HG03469 (cell line): ENCODE measurements at regions not wholly inside any gene's neighbourhood (a gene's known extent, or its start where the extent isn't known, plus 50 kb on each side); places are given as distances from the start of the nearest gene placed in this dataset.
"Not testable (repeated sequence)": the region's sequence is repeated elsewhere in the genome, so short reads cannot be mapped to it uniquely, and the experiment has no call there.

Experiments used
- ATAC-seq: cut with Tn5 transposase; IDR thresholded peaks from one replicate; pipeline ENCODE4 v1.9.1; 2021; ENCODE audit warnings: mild to moderate bottlenecking, moderate library complexity, moderate number of reproducible peaks; ENCODE audit not compliant: unreplicated experiment

DNA sequence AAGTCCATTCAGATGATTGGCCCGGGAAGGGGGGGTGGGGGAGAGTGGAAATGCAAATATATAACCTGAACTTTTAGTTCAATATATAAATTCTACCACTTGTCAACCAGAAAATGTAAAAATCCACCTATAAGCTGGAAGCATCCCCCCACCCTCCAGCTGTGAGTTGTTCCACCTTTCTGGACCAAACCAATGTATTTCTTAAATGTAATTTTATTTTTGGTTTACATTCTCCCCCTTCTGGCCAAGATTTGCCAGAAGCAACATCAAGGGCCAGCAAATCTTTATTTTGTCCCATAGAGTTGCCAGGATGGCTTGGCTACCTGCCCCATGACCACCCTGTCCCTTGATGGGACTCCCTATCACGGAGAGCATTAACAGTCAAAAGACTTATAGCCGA, 545.7 kb downstream of the TBL1XR1 start:
- ATAC-seq: no peak

DNA sequence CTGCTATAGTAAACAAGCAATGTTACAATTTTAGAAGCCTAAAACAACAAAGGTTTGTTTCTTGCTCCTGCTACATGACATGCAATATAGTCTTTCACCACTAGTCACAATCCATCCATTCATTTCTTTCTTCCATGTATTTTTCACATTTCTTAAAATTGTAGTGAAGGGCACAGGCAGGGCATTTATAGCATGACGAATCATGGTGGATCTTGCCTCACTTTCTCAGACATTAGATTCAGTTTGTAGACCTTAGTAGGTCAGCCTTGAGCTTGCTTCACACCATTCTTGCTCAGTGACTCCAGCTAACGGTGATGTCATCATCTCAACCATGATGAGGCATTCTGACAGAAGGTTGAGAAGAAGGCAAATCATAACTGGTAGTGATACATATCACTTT, 546.8 kb downstream of the TBL1XR1 start:
- ATAC-seq: no peak

DNA sequence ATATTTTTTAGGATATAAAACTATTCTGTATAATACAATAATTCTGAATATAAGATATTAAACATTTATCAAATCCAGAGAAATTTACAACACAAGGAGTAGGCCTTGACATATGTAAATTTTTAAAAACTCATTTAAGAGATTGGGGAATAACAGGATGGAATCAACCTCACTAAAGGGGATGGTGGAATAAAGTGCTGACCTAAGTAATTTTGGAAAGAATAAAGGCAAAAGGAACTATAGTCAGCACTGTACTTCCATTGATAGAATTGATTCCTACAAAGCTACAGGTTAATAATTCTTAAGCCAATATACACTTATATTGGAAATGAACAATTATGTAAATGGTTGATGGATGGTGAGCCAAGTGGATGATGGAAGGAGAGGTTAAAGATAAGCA, 549.3 kb downstream of the TBL1XR1 start:
- ATAC-seq: no peak

DNA sequence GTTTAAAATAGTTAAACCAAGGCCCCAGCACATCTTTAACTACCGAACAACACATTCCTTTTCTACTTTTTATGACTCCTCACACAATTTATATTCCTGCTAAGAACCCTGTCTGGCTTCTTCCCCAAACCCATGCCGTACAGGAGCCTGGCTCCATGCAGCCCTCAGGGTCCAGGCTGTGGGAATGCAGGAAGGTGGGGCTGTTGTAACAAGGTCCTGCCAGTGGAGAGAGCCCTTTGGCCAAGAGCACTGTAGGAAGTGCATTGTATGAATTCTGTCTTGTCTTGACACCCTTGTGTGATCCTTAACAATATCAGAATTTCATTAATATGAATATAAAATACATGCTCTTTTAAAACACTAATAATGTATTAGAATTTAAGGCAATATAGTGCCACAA, 563.8 kb downstream of the TBL1XR1 start:
- ATAC-seq: no peak

DNA sequence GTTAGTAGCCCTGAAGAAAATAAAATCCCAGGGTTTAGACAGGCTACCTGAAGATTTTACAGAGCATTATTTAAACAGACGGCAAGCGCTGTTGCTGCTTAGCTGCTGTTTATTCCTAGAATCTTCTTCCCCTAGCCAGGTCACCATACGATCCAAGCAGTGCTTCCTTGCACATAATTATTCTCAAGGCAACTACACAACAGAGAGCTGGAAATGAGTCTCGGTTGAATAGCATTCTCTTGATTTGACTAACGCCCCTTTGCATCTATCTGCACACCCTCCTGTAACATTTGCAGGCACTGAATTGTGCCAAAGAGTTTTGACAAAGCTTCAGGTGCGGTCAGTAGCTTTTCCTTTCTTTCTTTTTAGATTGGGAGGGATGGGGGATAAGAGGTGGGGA, 564.4 kb downstream of the TBL1XR1 start:
- no peak for ATAC-seq

DNA sequence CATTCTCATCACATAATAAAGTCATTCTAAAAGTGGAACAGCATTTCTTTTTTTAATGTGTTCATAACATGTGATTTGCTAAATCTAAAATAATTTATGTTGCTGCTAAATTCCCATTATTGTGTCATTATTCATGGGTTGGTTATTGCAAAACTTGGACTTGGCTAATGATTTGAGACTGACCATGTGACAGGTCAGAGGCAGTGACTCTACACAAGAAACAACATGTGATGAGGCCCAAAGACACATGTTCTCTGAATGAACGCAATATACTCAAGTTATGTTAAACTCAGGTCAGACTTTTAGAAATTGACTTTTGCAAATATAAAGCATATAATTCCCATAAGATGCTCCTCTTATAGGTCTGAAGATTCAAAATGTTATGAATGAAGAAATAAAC, 566.1 kb downstream of the TBL1XR1 start:
- ATAC-seq: no peak

DNA sequence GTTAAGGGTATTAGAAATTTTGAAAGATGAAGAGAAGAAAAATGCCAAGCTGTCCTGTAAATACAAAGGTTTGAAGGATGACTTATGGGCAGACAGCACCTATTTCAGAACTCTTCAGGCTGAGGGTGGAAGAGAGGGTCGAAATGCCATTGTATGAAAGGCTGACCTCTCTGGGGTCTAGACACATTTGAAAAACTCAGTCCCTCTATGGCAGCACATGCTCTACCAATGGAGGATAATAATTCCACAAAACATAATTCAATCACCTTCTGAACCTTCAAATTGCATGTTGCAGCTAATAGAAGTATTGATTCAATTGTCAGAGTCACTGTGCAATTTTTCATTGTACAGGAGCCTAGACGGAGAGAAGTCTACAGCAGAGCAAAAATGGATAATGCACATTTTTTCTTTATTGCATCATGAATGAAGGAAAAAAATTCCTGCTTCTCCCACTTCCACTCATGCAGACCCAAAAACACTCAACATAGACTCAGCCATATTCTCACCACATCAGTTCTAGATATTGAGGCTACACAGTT, 569.1 kb downstream of the TBL1XR1 start:
- ATAC-seq: no peak

DNA sequence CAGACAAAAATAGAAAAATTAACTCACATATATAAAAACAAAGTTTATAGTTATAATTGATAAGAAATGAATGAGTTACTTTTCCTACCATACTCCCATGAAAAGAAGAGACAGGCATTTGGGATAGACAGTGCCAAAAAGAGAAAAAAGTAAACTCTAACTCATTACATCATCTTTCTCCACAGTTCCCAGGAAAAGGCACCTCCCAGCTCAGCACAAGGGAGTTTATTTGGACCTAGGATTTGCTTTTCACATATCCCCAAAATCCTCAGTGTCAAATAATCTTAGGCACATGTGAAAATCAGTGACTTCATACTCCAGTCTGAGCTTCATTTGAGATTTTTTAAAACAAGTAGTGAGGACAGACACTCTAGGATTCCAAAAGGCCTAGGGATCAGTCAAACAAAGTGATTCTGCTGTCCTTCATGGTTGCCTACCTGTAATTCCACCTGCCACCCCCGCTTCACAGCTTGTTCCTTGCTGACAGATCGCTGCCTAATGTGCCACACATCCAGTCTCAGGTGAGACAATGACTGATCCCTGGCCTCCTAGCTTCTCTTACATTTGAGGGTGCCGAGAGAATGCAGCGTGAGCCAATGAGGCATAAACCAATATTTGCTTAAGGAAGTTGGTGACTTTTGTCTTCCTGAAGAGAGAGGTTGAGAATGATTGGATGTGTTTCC, 573.7 kb downstream of the TBL1XR1 start:
- no peak for ATAC-seq

DNA sequence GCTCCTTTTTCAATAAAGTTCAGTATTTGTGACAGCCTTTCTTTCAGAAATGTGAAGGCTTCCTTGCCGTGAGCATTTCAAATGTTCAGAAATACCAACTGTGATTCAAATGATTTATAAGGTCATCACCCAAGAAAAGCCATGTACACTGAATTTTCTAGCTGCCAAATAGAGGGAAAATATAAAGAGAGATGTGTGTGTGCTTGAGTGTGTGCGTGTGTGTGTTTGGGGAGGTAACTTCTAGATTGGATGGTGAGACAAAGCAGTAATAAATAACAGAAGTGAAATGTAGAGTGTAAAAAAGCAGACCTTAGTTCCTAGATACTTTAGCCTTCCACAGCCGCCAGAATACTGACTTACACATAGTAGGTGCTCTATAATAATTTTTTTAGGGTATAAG, 577.4 kb downstream of the TBL1XR1 start:
- no peak for ATAC-seq

DNA sequence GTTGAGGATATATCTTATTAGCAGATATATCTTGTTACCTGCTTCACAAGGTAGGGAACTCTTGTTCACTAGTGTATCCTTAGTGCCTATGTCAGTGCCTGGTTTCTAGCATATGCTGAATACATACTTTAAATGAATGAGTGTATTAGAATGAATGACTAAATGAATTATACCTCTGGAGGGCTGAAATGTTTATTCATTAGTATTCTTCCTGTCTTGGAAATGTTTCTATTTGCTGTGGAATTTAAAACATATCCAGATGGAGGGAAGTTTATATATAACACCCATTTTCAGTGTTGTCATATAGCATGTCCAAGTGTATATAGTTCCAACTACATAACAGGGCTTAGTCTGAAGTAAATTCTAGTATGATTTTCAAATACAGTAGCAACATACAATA, 581.5 kb downstream of the TBL1XR1 start:
- ATAC-seq: no peak

DNA sequence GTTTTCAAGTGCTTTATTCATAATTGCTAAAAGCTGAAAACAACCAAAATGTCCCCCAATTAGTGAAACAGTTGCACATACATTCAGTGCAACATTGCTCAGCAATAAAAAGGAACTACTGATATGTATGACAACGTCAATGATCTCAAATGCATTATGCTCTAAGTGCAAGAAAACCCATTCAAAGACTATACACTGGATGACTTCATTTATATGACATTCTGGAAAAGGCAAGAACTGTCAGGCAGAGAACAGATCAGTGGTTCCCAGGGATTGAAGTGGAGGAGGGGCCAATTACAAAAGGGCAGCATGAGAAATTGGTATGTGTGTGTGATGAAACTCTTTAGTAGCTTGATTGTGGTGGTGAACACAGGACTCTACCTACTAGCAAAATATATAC, 585.6 kb downstream of the TBL1XR1 start:
- no peak for ATAC-seq

DNA sequence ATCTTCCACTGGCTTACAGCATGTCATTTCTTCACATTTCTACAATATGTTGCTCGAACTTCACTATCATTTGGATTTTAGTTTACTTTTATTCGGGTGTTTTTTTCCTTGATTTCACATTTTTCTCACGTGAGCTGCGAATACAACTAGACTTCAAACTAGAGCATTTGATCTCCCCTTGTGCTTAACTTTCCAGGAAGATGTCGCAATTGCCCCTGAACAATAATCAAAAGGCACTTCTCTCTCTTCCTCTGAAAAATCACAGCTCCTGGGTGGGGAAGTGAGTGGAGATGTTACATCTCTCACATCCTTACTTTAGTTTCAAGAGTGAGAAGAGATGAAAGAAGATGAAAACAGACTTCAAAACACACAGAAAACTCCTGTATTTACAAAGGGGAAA, 587.9 kb downstream of the TBL1XR1 start:
- no peak for ATAC-seq

DNA sequence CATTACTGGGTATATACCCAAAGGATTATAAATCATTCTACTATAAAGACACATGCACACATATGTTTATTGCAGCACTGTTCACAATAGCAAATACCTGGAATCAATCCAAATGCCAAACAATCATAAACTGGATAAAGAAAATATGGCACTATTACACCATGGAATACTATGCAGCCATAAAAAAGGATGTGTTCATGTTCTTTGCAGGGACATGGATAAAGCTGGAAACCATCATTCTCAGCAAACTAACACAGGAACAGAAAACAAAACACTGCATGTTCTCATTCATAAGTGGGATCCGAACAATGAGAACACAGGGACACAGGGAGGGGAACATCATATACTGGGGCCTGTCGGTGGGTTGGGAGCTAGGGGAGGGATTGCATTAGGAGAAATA, 591.7 kb downstream of the TBL1XR1 start:
- not testable (repeated sequence) for ATAC-seq

DNA sequence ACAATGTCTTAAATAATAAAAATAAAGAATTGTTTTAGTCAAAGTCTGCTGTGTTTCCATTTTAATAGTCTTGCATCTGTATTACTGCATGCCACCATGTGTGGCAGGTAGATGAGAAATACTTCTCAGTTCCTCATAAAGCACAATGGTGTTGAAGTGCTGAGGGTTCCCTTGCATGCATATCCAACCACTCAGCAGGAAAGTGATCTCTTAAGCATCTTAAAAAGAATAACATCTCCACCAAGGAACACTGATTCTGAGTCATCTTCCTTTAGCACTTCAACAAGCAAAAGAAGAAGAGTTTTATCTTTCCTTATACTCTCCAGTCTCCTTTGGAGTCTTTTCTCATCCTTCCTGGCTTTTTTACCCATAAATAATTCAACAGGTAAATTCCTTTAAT, 602.0 kb downstream of the TBL1XR1 start:
- no peak for ATAC-seq

DNA sequence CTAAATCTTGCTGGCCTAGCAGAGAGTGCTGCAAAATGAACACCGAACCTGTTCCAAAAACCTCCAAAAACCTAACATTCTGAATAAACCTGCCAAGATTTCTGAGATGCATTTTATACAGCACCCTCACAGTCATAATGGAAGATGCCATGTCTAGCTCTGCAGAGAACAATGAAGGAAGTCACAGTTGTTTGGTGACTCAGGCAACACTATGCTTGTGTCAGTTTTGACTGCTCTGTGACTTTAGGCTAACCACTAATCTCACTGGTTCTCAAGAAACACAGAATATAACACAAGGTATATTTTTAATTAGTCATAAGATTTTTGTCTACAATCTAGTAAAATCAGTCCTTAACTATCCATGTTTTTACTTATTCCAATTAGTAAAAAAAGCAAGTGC, 606.6 kb downstream of the TBL1XR1 start:
- no peak for ATAC-seq

DNA sequence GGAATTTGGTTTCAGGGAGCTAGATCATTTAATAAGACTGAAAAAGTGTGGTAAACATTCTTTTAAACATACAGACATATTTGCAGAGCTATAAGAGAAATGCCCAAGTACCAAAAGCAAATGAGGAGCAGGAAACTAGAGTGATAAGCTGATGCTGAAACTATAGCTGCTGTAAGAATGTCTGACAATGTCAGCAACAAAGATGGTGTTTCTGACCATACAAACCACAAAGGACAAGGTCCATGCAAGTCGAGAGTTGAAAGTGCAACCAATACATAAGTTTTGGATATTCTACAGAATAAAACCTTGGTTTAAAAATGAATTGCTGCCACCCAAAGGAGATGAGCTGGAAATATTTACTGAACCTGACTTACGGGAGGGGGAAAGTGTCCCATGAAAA, 610.2 kb downstream of the TBL1XR1 start:
- ATAC-seq: no peak

DNA sequence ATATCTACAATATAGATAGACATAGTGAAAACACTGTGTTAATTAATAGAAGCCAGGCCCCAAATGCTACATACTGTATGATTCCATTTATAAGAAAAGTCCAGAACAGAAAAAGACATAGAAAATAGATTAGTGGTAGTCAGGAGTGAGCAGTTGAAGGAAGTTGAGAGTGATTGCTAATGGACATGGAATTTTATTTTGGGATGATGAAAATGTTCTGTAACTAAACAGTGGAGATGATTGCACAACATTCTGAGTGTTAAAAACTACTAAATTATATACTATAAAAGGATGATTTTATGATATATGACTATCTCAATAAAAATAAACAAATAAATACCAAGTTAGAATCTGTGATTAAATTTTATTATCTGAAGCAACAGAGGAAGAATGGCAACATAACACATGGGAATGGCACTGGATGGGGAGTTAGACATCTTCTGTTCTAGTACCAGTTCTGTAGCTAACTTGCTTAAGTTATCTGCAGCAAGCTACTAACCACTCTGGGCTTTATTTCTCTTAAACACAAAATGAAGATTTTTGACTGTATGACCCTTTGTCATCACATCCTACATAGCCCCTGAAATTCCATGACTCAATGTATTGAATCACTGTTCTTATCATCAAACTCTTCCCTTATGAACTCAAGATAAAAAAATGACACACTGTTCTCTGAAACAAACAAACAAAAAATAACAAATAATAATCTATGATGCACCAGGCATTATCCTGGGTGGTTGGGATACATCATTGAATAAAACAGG, 612.7 kb downstream of the TBL1XR1 start:
- no peak for ATAC-seq

DNA sequence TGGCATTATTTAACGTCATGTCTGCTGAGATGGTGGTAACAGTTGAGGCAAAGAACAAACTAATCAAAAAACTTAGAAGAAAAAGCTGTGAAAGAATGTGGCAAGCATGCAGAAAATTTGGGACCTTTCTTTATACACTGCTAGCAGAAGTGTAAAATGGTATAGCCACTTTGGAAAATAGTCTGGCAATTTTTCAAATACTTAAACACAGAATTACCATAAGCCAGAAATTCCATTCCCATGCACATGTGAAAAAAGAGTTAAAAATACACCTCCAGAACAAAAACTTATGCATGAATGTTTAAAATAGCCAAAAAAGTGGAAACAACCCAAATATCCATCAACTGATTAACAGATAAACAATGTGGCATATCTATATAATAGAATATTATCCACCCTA, 613.3 kb downstream of the TBL1XR1 start:
- ATAC-seq: no peak

DNA sequence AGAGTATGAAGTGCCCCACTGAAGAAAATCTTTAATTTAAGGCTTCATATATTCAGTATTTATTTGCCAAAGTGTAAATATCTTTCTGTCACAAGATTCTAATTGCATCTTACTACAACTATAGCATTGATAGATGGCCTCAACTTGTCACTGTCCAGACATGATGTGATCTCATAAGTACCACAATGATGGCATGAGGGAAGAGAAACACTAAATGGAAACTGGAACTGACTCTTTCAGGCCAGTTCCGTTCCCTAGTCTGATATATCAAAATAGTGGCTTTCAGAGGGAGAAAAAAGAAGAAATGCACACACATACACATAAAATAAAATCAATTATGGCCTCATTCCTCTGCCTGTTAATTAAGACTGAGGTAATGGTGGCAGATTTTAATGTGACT, 615.7 kb downstream of the TBL1XR1 start:
- ATAC-seq: no peak

DNA sequence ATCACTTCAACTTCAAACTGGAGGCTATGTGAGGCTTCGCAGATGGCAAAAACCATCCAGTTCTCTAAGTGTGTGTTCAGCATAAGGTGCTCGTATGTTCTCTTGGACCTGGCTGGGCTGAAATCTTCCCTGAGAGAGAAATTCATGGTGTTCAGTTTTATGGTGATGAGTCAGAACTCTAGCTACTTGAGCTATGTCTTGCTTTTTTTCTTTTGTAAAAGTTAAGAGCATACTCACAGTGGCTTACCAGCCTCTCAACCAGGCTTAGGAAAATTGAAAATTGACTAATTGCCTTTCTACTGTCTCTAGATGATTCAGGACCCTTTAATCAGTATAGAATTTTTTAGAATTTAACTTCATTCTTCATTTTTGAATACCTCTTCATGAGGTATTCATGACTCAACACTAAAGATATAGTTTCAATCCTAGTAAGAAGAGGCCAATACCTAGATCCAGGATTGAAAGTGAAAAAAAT, 617.5 kb downstream of the TBL1XR1 start:
- peak; percentile 33 for ATAC-seq

DNA sequence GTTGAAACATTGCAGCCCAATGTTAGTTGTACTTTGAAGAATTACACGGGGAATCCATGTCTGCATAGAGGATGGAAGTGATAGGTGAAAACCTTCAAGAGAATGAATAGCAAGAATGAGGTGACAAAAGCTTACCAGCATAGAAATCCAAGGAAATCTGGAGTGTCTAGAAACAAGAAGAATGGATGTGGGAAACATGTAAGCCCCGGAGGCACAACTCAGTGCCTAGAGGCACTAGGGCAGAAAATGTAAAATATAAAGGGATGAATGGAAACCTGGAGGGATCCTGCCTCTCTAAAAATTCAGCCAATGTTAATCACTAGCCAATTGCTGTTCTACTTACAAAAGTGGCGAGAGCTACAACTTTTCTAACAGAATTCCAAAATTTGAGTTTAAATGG, 619.0 kb downstream of the TBL1XR1 start:
- ATAC-seq: no peak

DNA sequence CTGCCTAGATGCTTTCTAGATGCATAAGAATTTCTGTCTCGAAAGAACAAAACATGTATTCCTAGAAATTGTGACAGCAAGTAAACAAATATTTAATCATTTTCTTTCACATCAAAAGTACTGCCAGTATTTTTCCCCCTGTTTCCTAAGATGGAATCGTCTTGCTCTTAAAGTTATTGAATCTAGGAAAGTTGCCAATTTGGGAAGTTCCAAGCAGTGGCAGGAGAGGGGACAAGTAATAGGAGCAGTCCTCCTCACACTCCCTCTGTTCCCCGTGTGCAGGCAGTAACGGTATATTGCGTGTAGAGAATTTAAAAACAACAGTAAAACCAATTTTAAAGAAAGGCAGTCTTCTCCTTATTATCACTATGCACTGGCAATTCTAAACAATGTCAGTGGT, 619.8 kb downstream of the TBL1XR1 start:
- ATAC-seq: no peak
